ENCODE measurements at regions not wholly inside any gene's neighbourhood (a gene's known extent, or its start where the extent isn't known, plus 50 kb on each side); places are given as distances from the start of the nearest gene placed in this dataset.

GRCh38 chr6:169083508-169083874, 170.2 kb downstream of the THBS2 start:
- DNase-seq (ENCODE audit: low read depth in 2 of 3, low spot score in 2 of 3) = no peak

- no peak for DNase-seq (ENCODE audit: low read depth in 2 of 3, low spot score in 2 of 3)
Measured at GRCh38 chr6:169082817-169083507, 170.7 kb downstream of the THBS2 start.

GRCh38 chr6:169082093-169082492, 171.6 kb downstream of the THBS2 start:
- DNase-seq (ENCODE audit: low read depth in 2 of 3, low spot score in 2 of 3) = no peak

- DNase-seq (ENCODE audit: low read depth in 2 of 3, low spot score in 2 of 3) = no peak
Measured at GRCh38 chr6:169081248-169081647, 172.4 kb downstream of the THBS2 start.

- DNase-seq (ENCODE audit: low read depth in 2 of 3, low spot score in 2 of 3) = no peak
Measured at GRCh38 chr6:169079650-169080049, 174.0 kb downstream of the THBS2 start.

GRCh38 chr6:169078399-169079145, 175.1 kb downstream of the THBS2 start:
- no peak for DNase-seq (ENCODE audit: low read depth in 2 of 3, low spot score in 2 of 3)

GRCh38 chr6:169075915-169076654, 177.6 kb downstream of the THBS2 start:
- no peak for DNase-seq (ENCODE audit: low read depth in 2 of 3, low spot score in 2 of 3)

GRCh38 chr6:169075211-169075914, 178.3 kb downstream of the THBS2 start:
- DNase-seq (ENCODE audit: low read depth in 2 of 3, low spot score in 2 of 3) = no peak

- no peak for DNase-seq (ENCODE audit: low read depth in 2 of 3, low spot score in 2 of 3)
Measured at GRCh38 chr6:169074526-169074925, 179.1 kb downstream of the THBS2 start.

GRCh38 chr6:169073311-169073710, 180.3 kb downstream of the THBS2 start:
- DNase-seq (ENCODE audit: low read depth in 2 of 3, low spot score in 2 of 3) = no peak

- no peak for DNase-seq (ENCODE audit: low read depth in 2 of 3, low spot score in 2 of 3)
Measured at GRCh38 chr6:169072127-169073042, 181.3 kb downstream of the THBS2 start.

- DNase-seq (ENCODE audit: low read depth in 2 of 3, low spot score in 2 of 3) = no peak
Measured at GRCh38 chr6:169071394-169071793, 182.3 kb downstream of the THBS2 start.

- no peak for DNase-seq (ENCODE audit: low read depth in 2 of 3, low spot score in 2 of 3)
Measured at GRCh38 chr6:169070506-169071176, 183.0 kb downstream of the THBS2 start.

GRCh38 chr6:169069356-169069755, 184.3 kb downstream of the THBS2 start:
- DNase-seq (ENCODE audit: low read depth in 2 of 3, low spot score in 2 of 3) = no peak

- DNase-seq (ENCODE audit: low read depth in 2 of 3, low spot score in 2 of 3) = no peak
Measured at GRCh38 chr6:169064194-169064593, 189.5 kb downstream of the THBS2 start.

- no peak for DNase-seq (ENCODE audit: low read depth in 2 of 3, low spot score in 2 of 3)
Measured at GRCh38 chr6:169062272-169062671, 191.4 kb downstream of the THBS2 start.

- no peak for DNase-seq (ENCODE audit: low read depth in 2 of 3, low spot score in 2 of 3)
Measured at GRCh38 chr6:169058634-169059033, 195.0 kb downstream of the THBS2 start.

- no peak for DNase-seq (ENCODE audit: low read depth in 2 of 3, low spot score in 2 of 3)
Measured at GRCh38 chr6:169052462-169052861, 201.2 kb downstream of the THBS2 start.

GRCh38 chr6:169051371-169051770, 202.3 kb downstream of the THBS2 start:
- no peak for DNase-seq (ENCODE audit: low read depth in 2 of 3, low spot score in 2 of 3)

GRCh38 chr6:169048865-169049205, 204.8 kb downstream of the THBS2 start:
- DNase-seq (ENCODE audit: low read depth in 2 of 3, low spot score in 2 of 3) = no peak

Data from activated CD8-positive, alpha-beta memory T cell treated with anti-CD3 and anti-CD28 coated beads for 48 hours (primary cell).